ENCODE measurements at regions not wholly inside any gene's neighbourhood (a gene's known extent, or its start where the extent isn't known, plus 50 kb on each side); places are given as distances from the start of the nearest gene placed in this dataset.
A peak's percentile ranks its signal among the peaks of the same experiment; 100 is the strongest.

- TF ChIP-seq, protein P1, sequence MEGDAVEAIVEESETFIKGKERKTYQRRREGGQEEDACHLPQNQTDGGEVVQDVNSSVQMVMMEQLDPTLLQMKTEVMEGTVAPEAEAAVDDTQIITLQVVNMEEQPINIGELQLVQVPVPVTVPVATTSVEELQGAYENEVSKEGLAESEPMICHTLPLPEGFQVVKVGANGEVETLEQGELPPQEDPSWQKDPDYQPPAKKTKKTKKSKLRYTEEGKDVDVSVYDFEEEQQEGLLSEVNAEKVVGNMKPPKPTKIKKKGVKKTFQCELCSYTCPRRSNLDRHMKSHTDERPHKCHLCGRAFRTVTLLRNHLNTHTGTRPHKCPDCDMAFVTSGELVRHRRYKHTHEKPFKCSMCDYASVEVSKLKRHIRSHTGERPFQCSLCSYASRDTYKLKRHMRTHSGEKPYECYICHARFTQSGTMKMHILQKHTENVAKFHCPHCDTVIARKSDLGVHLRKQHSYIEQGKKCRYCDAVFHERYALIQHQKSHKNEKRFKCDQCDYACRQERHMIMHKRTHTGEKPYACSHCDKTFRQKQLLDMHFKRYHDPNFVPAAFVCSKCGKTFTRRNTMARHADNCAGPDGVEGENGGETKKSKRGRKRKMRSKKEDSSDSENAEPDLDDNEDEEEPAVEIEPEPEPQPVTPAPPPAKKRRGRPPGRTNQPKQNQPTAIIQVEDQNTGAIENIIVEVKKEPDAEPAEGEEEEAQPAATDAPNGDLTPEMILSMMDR (IDR thresholded peaks at IDR 0.05): no peak
- Histone ChIP-seq H3K4me3 (no peak overlapping the region), H3K27ac (no peak overlapping the region)
- DNase-seq (ENCODE audit: low spot score): no peak
Measured at GRCh38 chr6:30824698-30825097, 59.6 kb upstream of the DDR1 start.

GRCh38 chr6:30823534-30823865, 60.8 kb upstream of the DDR1 start:
- Histone ChIP-seq H3K4me3 (no peak overlapping the region), H3K27ac (no peak overlapping the region)
- TF ChIP-seq, protein P1 (IDR thresholded peaks at IDR 0.05): no peak
- no peak for DNase-seq (ENCODE audit: low spot score)

GRCh38 chr6:30821862-30822784, 62.2 kb upstream of the DDR1 start:
- Histone ChIP-seq H3K4me3 (no peak overlapping the region), H3K27ac (peak overlapping the region; percentile 21 to 73)
- DNase-seq (ENCODE audit: low spot score): no peak
- TF ChIP-seq, protein P1 (IDR thresholded peaks at IDR 0.05): peak; percentile 14

DNA sequence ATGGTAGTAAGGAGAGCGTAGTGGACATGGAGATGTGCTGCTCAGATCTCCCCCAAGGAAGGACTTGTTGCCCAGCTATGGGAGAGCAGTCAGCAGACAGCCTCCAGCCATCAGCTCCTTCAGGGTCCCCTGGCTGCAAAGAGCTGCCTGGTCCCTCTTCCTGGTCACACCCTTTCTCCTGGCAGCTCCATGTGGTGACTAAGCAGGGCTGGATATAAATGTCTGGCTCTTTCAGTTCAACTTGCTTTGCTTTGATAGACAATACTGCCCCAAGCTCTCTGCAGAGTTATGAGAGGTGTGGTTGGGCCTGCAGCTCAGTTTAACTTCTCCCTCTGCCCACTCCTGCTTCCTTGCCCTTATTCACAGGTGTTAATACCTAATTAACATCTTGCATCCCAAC, 64.1 kb upstream of the DDR1 start:
- peak overlapping the region in 1 of 2 donors; percentile 80 for H3K27ac ChIP-seq
- TF ChIP-seq, protein P1 (IDR thresholded peaks at IDR 0.05): no peak
- H3K4me3 ChIP-seq: no peak overlapping the region
- peak; percentile 82 for DNase-seq (ENCODE audit: low spot score)

DNA sequence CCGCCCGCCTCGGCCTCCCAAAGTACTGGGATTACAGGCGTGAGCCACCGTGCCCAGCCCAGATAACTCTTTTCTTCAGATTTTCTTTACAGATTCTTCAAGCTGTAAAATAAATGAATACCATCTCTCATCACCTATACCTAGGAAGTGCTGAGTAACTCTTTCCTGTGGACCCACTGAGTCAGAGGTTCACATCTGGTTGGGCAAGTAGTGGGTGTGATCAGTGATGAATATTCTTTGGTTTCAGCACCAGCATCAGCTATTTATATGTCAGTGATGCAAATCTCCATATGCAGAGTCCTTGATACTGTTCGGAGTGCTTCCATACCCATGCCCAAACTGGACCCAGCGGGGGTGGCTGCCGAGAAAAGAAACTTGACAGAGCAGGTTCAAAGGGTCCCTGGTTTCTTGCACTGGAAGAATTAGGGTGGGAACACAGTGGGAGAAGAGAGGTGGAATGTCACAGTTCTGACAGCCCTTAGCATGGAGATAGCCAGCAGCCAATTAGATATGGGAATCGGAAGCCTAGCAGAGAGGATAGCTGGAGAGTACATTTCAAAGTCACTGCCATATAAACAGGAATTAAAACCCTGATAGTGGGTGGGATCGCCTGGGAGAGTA, 64.9 kb upstream of the DDR1 start:
- no peak overlapping the region for H3K4me3 ChIP-seq
- H3K27ac ChIP-seq: peak overlapping the region in 1 of 2 donors; percentile 80
- TF ChIP-seq, protein P1 (IDR thresholded peaks at IDR 0.05): no peak
- DNase-seq (ENCODE audit: low spot score): no peak

GRCh38 chr6:30818391-30818841, 65.9 kb upstream of the DDR1 start:
- H3K27ac ChIP-seq: peak overlapping the region in 1 of 2 donors; percentile 9
- TF ChIP-seq, protein P1 (IDR thresholded peaks at IDR 0.05): no peak
- DNase-seq (ENCODE audit: low spot score): no peak
- no peak overlapping the region for H3K4me3 ChIP-seq

All from coronary artery (tissue), 2 donors.